AML-193 (cell line): ENCODE measurements at regions not wholly inside any gene's neighbourhood (a gene's known extent, or its start where the extent isn't known, plus 50 kb on each side); places are given as distances from the start of the nearest gene placed in this dataset.

ENCODE experiments used
- DNase-seq, 2 experiments: peaks; one replicate each; lab custom pipeline; 2025; lab: John Stamatoyannopoulos, UW

DNA sequence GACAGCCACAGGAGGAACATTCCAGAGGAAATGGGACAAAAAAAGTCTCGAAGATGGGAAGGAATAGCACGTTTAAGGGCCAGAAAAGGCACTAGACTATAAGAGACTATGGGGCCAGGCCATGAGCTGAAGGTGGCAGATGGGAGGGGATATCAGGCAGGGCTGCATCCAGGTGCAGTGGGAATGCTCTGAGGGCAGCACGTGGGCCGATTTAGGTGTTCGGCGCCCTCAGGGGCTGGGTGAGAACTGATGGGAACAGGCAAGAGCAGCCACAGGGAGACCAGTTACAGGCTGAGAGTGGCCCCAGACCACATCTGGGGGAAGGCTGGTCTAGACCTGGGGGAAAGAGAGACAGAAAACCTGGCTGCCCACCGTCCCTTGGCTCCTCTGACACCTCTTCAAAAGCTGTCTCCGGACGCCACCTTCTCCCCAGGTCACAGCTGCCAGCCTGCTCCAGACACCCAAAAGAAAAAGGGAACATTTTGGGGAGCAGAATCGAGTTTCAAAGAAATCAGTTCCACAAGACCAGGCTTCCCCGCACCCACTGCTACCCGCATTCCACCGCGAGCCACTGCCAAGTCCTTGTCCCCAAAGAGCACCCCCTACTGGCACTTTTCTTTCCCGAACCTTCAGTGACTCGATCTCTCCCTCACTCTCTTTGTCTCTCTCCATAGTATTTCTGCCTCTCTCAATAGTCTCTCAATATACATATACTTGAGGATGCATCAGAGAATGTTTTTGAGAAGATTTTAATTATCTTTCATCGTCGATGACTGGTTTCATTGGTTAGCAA is 190.1 kb upstream of the AGAP1 start:
- no peak for DNase-seq

DNA sequence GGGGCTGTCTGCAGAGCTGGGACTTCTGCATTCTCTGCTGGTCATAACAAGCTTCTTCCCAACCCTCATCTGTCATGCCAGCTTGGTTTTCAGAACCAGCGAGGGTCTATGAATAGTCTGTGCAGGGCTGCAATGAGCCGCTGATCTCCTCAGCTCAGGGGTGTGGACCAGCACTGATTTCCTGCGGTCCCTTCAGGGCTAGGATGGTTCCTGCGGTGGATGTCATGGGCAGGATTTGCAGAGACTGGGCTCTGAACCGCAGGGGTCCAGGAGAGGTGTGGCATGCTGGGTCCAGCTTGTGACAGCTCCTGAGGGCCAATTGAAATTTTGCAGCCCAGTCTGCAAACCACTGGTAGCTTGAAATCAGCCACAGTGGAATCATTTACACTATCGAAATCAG is 188.2 kb upstream of the AGAP1 start:
- DNase-seq: no peak

GRCh38 chr2:235311044-235311443 is 182.8 kb upstream of the AGAP1 start:
- no peak for DNase-seq

- no peak for DNase-seq
These were observed 181.3 kb upstream of the AGAP1 start for GRCh38 chr2:235312571-235312970.

GRCh38 chr2:235314371-235314930 is 179.4 kb upstream of the AGAP1 start:
- no peak for DNase-seq

DNA sequence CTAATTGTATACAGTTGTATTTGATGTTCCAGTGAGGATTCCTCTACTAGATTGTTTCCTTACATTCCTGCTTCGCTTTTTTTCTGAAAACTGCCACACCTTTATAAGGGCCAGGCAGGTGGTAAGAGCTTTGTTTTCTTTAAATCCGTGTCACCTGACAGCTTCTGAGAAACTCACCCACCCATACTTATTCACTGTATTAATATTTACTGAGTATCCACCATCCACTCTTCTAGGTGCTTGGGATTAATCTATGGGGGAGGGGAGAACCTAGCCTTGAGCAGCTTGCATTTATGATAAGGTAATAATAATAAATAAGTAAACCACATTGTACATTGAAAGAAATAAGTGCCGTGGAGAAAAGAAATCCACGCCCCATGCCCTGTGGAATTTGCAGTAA is 174.7 kb upstream of the AGAP1 start:
- DNase-seq: no peak

DNA sequence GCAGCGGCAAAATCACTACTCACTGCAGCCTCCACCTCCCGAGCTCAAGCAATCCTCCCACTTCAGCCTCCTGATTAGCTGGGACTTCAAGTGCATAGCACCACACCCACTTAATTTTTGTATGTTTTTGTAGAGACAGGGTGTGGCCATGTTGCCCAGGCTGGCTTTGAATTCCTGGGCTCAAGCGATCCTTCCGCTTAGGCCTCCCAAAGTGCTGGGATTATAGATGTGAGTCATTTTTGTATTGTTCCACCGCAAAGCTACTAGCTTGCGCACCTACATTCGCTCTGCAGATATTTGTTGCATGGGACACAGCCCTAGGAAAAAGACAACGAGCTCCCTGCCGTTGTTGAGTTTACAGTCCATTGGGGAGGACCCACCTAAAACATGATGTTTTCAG is 173.5 kb upstream of the AGAP1 start:
- no peak for DNase-seq

- DNase-seq: no peak
These were observed 169.5 kb upstream of the AGAP1 start for GRCh38 chr2:235324324-235324723.

GRCh38 chr2:235325151-235325550 is 168.7 kb upstream of the AGAP1 start:
- DNase-seq: no peak

- DNase-seq: no peak
These were observed 164.9 kb upstream of the AGAP1 start for GRCh38 chr2:235328991-235329390.

- no peak for DNase-seq
These were observed 162.9 kb upstream of the AGAP1 start for GRCh38 chr2:235330775-235331451.

- no peak for DNase-seq
These were observed 161.5 kb upstream of the AGAP1 start for GRCh38 chr2:235332240-235332890.

- no peak for DNase-seq
These were observed 160.8 kb upstream of the AGAP1 start for GRCh38 chr2:235333076-235333475.

DNA sequence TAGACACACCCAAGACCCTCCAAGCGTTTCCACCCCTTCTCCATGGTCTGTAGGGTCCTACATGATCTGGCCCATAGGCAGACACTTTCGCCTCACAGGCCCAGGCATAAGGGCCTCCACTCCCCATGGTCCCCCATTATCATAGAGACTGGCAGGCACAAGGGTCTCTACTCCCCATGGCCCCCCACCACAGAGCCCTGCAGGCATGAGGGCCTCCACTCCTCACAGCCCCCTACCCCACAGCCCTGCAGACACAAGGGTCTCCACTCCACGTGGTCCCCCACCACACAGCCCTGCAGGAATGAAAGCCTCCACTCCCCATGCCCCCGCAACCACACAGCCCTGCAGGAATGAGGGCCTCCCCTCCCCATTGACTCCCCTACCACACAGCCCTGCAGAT is 159.7 kb upstream of the AGAP1 start:
- no peak for DNase-seq

DNA sequence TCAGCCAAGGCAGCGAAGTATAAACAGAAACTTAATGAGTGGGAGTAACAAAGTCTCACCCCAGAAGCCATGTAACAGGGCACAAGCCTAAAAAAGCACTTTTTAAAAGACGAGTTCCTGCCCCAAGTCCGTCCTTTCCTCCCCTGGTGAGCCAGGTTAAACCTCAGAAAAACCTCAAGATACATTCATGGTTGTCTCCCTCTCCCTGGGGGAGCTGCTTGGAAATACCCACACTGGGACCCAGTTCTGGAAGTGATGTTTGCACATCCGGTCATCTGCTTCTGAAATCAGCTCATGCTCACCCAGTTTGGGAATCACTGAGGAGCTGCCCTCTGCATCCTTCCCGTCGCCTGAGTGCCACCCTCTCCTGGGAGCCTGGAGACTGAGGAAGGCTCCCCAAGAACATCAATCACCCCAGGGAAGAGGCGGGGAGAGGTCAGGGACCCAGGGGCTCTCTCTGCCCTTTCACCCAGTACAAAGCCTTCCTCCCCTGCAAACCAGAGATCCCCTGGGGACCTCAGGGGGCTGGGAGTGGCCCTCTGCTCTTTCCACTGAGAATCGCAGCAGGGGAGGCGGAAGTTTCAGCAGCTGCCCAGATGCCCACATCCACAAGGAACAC is 150.6 kb upstream of the AGAP1 start:
- no peak for DNase-seq

DNA sequence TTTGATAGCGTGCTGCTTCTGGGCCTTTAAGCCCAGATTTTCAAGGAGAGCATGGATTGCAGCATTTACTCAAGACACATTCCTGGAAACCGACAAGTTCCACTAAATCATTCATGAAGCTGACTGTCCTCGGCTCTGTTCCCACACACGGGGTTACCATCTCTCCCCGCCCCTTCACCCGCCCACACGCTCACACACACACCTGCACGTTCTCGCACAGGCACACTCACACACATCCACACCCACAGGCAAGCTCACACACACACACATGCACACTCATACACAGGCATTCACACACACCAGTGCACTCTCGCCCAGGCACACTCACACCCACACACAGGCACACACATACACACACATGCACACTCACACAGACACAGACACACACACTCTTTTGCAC is 150.0 kb upstream of the AGAP1 start:
- no peak for DNase-seq

DNA sequence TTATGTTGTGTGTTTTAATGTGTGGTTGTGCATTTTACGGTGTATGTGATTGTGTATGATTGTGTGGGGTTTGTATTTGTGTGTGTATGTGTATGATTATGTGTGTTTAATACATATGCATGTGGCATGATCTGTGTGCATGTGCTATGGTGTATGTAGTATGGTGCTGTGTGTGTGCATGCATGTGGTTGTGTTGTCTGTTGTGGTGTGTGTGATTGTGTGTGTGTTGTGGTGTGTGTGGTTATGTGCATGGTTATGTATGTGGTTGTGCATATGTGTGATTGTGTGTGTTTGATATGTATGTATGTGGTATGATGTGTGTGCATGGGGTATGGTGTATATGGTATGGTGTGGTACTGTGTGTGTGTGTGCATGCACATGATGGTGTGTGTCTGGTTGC is 148.1 kb upstream of the AGAP1 start:
- no peak for DNase-seq

DNA sequence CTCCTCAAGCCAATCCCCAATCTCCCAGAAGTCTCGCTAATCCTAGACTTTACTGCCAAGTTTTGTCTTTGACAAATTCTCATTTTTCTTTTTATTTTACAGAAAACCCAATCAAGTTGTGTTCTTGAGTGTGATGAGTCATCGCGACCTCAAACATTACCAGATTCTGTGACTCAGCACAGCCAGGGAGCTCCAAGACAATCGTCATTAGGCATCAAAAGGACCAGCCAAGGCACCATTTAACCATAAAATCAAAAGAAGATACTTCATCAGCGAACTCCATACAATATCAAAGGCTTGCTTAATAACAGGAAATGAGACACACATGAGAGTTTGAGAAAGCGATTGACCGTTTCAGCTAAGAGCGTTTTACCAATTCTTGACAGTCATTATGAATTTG is 146.2 kb upstream of the AGAP1 start:
- no peak for DNase-seq

- DNase-seq: no peak
These were observed 145.5 kb upstream of the AGAP1 start for GRCh38 chr2:235348329-235348728.

DNA sequence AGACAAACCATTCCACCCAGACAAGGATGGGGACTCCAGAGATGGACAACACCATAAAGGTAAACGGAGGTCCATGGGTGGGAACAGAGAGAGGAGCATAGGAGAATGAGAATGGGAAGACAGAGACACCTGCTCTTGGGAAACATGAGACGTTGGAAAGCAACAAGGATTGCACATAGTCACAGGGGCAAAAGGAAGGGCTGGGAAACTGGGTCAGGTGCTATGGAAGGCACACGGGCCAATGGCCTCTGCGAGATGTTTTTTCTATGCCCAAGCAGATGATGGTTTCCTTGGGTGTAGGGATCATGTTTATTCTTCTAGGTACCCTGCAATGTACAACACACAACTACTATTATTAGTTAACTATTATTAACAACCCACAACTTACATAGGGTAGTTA is 143.6 kb upstream of the AGAP1 start:
- no peak for DNase-seq

GRCh38 chr2:235352541-235352940 is 141.3 kb upstream of the AGAP1 start:
- no peak for DNase-seq

DNA sequence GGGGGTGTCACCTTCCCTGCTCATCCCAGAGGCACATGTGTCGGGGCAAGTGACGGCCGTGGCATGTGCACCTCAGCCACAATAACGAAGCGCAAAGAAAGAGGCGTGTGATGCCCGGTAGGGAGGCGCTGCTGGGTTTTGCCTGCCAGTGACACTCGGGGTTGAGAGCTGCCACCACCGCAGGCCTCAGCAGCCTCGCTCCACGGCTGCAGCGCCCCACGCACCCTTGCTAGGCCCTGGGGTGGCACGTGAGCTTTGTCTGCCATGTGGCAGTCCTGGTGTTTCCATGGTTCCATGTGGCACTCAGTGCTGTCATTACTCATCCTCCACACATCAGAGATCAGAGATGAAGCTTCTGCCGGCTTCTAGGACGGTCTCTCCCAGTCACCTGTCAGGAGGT is 136.0 kb upstream of the AGAP1 start:
- DNase-seq: no peak
